ENCODE measurements at regions not wholly inside any gene's neighbourhood (a gene's known extent, or its start where the extent isn't known, plus 50 kb on each side); places are given as distances from the start of the nearest gene placed in this dataset.

DNA sequence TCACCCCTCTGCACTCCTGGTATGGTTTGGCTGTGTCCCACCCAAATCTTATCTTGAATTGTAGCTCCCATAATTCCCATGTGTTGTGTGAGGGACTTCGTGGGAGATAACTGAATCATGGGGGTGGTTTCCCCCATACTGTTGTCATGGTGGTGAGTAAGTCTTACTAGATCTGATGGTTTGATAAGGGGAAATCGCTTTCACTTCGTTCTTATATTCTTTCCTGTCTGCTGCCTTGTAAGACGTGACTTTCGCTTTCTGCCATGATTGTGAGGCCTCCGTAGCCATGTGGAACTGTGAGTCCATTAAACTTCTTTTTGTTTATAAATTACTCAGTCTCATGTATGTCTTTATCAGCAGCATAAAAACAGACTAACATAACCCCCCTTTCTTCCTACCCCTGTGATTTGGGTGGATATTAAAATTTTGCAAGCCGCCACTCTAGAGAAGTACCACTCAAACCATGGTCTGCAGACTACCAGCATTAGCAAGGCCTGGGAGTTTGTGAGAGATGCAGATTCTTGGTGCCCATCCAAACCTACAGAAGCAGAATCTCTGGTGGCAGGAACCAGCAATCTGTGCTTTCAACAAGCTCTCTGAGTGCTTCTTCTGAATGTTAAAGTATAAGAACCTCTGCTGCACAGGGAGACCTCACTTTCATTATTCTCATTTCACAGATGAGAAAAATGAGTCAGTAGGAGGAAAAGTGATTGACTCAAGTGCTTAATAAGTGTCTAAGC lies 999.5 kb upstream of the EEF2KMT start:
- TF ChIP-seq, protein P1, sequence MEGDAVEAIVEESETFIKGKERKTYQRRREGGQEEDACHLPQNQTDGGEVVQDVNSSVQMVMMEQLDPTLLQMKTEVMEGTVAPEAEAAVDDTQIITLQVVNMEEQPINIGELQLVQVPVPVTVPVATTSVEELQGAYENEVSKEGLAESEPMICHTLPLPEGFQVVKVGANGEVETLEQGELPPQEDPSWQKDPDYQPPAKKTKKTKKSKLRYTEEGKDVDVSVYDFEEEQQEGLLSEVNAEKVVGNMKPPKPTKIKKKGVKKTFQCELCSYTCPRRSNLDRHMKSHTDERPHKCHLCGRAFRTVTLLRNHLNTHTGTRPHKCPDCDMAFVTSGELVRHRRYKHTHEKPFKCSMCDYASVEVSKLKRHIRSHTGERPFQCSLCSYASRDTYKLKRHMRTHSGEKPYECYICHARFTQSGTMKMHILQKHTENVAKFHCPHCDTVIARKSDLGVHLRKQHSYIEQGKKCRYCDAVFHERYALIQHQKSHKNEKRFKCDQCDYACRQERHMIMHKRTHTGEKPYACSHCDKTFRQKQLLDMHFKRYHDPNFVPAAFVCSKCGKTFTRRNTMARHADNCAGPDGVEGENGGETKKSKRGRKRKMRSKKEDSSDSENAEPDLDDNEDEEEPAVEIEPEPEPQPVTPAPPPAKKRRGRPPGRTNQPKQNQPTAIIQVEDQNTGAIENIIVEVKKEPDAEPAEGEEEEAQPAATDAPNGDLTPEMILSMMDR (conservative IDR thresholded peaks at IDR 0.05 in 1 of 2, IDR thresholded peaks at IDR 0.05 in 1 of 2; ENCODE audit: low read depth in 1 of 2, low read length in 2 of 2) = no peak
- no peak for TF ChIP-seq EZH2 (IDR thresholded peaks at IDR 0.05; ENCODE audit: low read length, missing control alignments)

Measured in fibroblast of lung (primary cell).